Esophagus squamous epithelium (tissue), 5 donors: ENCODE measurements at regions not wholly inside any gene's neighbourhood (a gene's known extent, or its start where the extent isn't known, plus 50 kb on each side); places are given as distances from the start of the nearest gene placed in this dataset.

Experiments
- DNase-seq: peaks from one replicate; lab custom pipeline; 2025; lab: John Stamatoyannopoulos, UW
- H3K27ac ChIP-seq, 4 donors: fragments of 200-600 bp; sonication (generic); one replicate each; pipeline ENCODE4 v1.5.1; 2016 to 2019; ENCODE audit warnings: mild to moderate bottlenecking in 1 of 4
- H3K27me3 ChIP-seq, 4 donors: fragments of 200-600 bp; sonication (generic); 1 replicate in 3 of 4; 2 replicates in 1 of 4; pipeline versions ENCODE4 v1.5.1 to v1.6.0; 2017 to 2021; ENCODE audit warnings: antibody characterized with exemption in 1 of 4
- H3K36me3 ChIP-seq, 3 donors: fragments of 200-600 bp; sonication (generic); one replicate each; pipeline ENCODE4 v1.5.1; 2016 to 2019
- H3K4me1 ChIP-seq, 3 donors: fragments of 200-600 bp; sonication (generic); one replicate each; pipeline ENCODE4 v1.5.1; 2017 to 2019
- H3K4me3 ChIP-seq, 4 donors: fragments of 200-600 bp; sonication (generic); 1 replicate in 3 of 4; 2 replicates in 1 of 4; pipeline ENCODE4 v1.5.1; 2016 to 2019; ENCODE audit warnings: mild to moderate bottlenecking in 2 of 4, moderate library complexity in 1 of 4
- H3K9me3 ChIP-seq, 3 donors: fragments of 200-600 bp; sonication (generic); one replicate each; pipeline ENCODE4 v1.5.1; 2016 to 2019
- POLR2A ChIP-seq, 4 donors: fragments of 450-650 bp; IDR thresholded peaks; one replicate each; pipeline ENCODE4 v1.6.1; 2017; ENCODE audit warnings: antibody characterized with exemption in 4 of 4, mild to moderate bottlenecking in 4 of 4, moderate library complexity in 3 of 4
- WGBS, 2 donors: methylation state at CpG; one replicate each; pipeline ENCODE4 v1.1.5; 2018; 5-methylcytosine and 5-hydroxymethylcytosine counted together
- intact Hi-C: fragments of 100-400 bp; cut with DNase I; formaldehyde crosslinking; loops from one replicate; pipeline ENCODE4 v1.15.0; 2022
- TF ChIP-seq, protein P1 (sequence below), 6 experiments: fragments of 450-650 bp in 4 of 6; fragments of 200-600 bp in 2 of 6; sonication (generic) in 2 of 6; IDR thresholded peaks; one replicate each; pipeline ENCODE4 v1.5.1; 2016 to 2019; ENCODE audit warnings: antibody characterized with exemption in 6 of 6, mild to moderate bottlenecking in 4 of 6, moderate library complexity in 4 of 6
- donor health status: DM: yes; HTN: yes; CAD: no.

DNA sequence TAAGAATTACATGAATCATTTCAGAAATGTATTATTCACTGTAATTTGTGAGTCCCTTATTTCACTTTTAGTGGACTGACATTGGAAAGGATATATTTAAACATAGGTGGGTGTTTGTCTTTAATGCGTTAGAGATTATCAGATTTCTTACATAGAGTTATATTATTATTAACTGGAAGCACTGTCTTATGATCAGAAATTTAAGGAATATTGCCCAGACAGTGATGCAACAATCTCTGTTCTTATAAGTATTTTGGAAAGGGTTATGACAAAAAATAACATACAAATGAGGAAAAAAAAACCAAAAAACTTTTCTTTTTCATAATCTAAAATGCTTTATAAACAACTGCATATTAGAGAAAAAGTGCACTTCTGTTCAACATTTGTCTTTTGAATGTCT is 836.6 kb downstream of the SLC6A15 start:
- Histone ChIP-seq H3K4me3 (no peak overlapping the region), H3K9me3 (no peaks in the 10 kb centered on the region), H3K36me3 (no peaks in the 10 kb centered on the region), H3K4me1 (no peaks in the 10 kb centered on the region), H3K27me3 (no peaks in the 10 kb centered on the region), H3K27ac (no peak overlapping the region)
- DNase-seq, result no peak
- 82 to 96% methylated on average over 1 of the region's 1 CpG for WGBS, 2 donors
- TF ChIP-seq POLR2A (IDR thresholded peaks at IDR 0.05), result no peak
- intact Hi-C loops, result no loop called here

DNA sequence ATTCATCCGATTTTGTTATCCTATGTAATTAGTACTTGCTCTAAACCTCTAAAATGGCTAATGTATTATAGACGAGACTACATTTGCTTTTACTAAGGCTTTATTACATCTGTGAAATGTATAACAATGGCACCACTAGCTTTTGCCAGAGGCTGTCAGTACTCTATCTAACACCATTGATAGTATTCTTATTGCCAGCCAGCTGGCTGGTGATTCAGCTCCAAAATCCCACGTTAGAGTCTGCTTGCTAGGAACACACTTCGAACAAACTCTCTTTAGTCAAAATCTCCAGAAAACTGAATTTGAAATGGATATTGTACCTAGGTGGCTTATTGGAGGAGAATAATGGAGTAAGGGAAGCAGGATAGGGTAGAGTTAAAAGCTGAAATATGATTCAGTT is 839.2 kb downstream of the SLC6A15 start:
- Histone ChIP-seq H3K27me3 (no peaks in the 10 kb centered on the region), H3K27ac (no peak overlapping the region), H3K36me3 (no peaks in the 10 kb centered on the region), H3K9me3 (no peaks in the 10 kb centered on the region), H3K4me3 (no peak overlapping the region), H3K4me1 (no peaks in the 10 kb centered on the region)
- 63 to 72% methylated on average over 4 of the region's 4 CpGs for WGBS, 2 donors
- DNase-seq, result no peak
- no peak for TF ChIP-seq POLR2A (IDR thresholded peaks at IDR 0.05)
- TF ChIP-seq, protein P1, sequence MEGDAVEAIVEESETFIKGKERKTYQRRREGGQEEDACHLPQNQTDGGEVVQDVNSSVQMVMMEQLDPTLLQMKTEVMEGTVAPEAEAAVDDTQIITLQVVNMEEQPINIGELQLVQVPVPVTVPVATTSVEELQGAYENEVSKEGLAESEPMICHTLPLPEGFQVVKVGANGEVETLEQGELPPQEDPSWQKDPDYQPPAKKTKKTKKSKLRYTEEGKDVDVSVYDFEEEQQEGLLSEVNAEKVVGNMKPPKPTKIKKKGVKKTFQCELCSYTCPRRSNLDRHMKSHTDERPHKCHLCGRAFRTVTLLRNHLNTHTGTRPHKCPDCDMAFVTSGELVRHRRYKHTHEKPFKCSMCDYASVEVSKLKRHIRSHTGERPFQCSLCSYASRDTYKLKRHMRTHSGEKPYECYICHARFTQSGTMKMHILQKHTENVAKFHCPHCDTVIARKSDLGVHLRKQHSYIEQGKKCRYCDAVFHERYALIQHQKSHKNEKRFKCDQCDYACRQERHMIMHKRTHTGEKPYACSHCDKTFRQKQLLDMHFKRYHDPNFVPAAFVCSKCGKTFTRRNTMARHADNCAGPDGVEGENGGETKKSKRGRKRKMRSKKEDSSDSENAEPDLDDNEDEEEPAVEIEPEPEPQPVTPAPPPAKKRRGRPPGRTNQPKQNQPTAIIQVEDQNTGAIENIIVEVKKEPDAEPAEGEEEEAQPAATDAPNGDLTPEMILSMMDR (IDR thresholded peaks at IDR 0.05), result no peak
- intact Hi-C loops, result no loop called here

DNA sequence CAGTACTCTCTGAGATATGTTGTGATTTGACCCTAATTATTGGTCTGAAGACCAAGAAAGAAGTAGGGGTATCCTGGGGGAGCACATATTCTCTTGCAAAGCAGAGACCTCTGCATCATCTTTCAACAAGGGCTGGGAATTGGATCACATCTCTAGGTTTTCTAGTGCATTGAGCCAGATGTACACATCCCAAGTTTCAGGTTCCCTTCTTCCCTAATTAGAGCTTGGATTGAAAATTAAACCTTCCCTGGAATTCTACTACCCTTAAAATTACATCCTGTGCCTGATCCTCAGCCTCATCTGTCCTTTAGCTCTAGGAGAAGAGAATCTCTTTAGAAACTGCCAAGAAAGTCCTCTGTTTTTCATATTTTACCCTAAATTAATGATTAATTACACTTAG is 839.6 kb downstream of the SLC6A15 start:
- intact Hi-C loops, result no loop called here
- Histone ChIP-seq H3K27ac (no peak overlapping the region), H3K9me3 (no peaks in the 10 kb centered on the region), H3K4me1 (no peaks in the 10 kb centered on the region), H3K4me3 (no peak overlapping the region), H3K27me3 (no peaks in the 10 kb centered on the region), H3K36me3 (no peaks in the 10 kb centered on the region)
- no peak for DNase-seq
- TF ChIP-seq POLR2A (IDR thresholded peaks at IDR 0.05), result no peak
- TF ChIP-seq, protein P1 (IDR thresholded peaks at IDR 0.05), result no peak

DNA sequence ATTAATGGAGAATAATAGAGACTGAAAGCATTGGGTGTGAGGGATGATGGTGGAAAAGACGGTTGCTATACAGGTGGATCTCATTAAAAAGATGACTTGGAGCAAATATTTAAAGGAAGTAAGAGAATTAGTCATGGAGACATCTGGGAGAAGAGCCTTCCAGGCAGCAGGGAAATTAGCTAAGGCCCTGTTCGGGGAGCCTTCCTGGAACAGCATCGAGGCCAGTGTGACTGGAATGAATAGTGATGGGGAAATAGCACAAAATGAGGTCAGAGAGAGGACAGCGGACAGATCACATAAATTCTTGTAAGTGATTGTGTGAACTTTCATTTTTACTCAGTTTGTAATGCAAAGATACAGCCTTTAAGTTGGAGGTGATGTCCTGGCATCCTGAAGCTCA is 842.3 kb downstream of the SLC6A15 start:
- Histone ChIP-seq H3K27me3 (no peaks in the 10 kb centered on the region), H3K4me1 (no peaks in the 10 kb centered on the region), H3K27ac (no peak overlapping the region), H3K9me3 (no peaks in the 10 kb centered on the region), H3K4me3 (no peak overlapping the region), H3K36me3 (no peaks in the 10 kb centered on the region)
- TF ChIP-seq, protein P1 (IDR thresholded peaks at IDR 0.05), result no peak
- TF ChIP-seq POLR2A (IDR thresholded peaks at IDR 0.05), result no peak
- no peak for DNase-seq
- intact Hi-C loops, result no loop called here
- WGBS, 2 donors, result 67 to 73% methylated on average over 4 of the region's 4 CpGs

DNA sequence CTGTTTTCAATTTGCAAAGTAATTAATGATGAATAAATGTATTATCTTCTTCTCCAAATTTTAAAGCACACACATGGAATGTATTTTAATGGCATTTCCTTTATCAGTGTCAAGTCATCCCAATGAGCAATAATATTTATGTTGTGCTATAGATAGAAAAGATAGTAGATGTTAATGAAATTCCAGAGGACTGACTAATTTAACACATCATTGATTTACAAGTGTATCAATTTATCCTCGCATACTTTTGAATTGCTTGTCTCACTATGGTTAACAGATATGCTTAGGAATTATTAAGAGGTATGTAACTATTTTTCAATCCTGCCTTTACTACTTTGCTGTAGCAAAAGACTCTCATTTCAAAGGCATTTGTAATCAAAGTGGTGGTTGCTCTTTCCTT is 842.9 kb downstream of the SLC6A15 start:
- 79 to 80% methylated on average over 1 of the region's 1 CpG for WGBS, 2 donors
- TF ChIP-seq, protein P1 (IDR thresholded peaks at IDR 0.05), result no peak
- Histone ChIP-seq H3K27ac (no peak overlapping the region), H3K4me3 (no peak overlapping the region), H3K27me3 (no peaks in the 10 kb centered on the region), H3K9me3 (no peaks in the 10 kb centered on the region), H3K36me3 (no peaks in the 10 kb centered on the region), H3K4me1 (no peaks in the 10 kb centered on the region)
- no peak for DNase-seq
- intact Hi-C loops, result no loop called here

DNA sequence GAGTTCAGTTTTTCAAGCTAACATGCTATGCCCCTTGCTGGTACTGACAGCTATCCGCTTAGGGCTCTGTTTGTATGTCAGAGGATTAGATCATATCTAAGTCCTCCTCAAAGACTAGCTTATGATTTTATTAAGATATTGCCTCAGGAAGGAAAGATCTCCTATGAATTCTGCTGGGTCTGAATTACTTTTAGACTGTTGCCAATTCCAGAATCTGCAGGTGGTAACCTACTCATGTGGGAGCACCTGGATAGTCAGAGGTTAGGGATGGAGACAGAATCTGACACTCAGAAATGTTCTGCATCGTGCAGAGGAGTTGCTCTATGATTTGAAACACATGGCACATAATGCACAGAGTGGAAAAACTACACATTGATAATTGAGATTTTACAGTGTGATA is 843.4 kb downstream of the SLC6A15 start:
- no peaks in the 10 kb centered on the region for H3K4me1 ChIP-seq
- no peak overlapping the region for H3K4me3 ChIP-seq
- H3K27me3 ChIP-seq, result no peaks in the 10 kb centered on the region
- no peaks in the 10 kb centered on the region for H3K36me3 ChIP-seq
- intact Hi-C loops, result no loop called here
- H3K9me3 ChIP-seq, result no peaks in the 10 kb centered on the region
- no peak overlapping the region for H3K27ac ChIP-seq
- TF ChIP-seq POLR2A (IDR thresholded peaks at IDR 0.05), result no peak
- TF ChIP-seq, protein P1 (IDR thresholded peaks at IDR 0.05), result no peak
- DNase-seq, result no peak
- WGBS, 2 donors, result 28 to 58% methylated on average over 2 of the region's 2 CpGs
